BLaER1 treated with 17β-estradiol and CSF1 and Interleukin-3, amounts not matched to agents 10 nM and 100 nM (cell line): ENCODE measurements at regions not wholly inside any gene's neighbourhood (a gene's known extent, or its start where the extent isn't known, plus 50 kb on each side); places are given as distances from the start of the nearest gene placed in this dataset.
A peak's percentile ranks its signal among the peaks of the same experiment; 100 is the strongest.

Experiments used
- H3K27ac ChIP-seq, 11 experiments: shearing (Covaris generic); formaldehyde crosslinking; 2 replicates each; pipeline ENCODE4 v1.8.1; 2022
- H3K27me3 ChIP-seq, 11 experiments: shearing (Covaris generic); formaldehyde crosslinking; 2 replicates each; pipeline ENCODE4 v1.8.1; 2022
- H3K36me3 ChIP-seq, 11 experiments: shearing (Covaris generic); formaldehyde crosslinking; 2 replicates each; pipeline ENCODE4 v1.8.1; 2022
- H3K4me1 ChIP-seq, 10 experiments: shearing (Covaris generic); formaldehyde crosslinking; 2 replicates each; pipeline ENCODE4 v1.8.1; 2022
- H3K4me2 ChIP-seq, 11 experiments: shearing (Covaris generic); formaldehyde crosslinking; 2 replicates each; pipeline ENCODE4 v1.8.1; 2022
- H3K4me3 ChIP-seq, 10 experiments: shearing (Covaris generic); formaldehyde crosslinking; 2 replicates each; pipeline ENCODE4 v1.8.1; 2022
- H3K9ac ChIP-seq, 11 experiments: shearing (Covaris generic); formaldehyde crosslinking; 2 replicates each; pipeline ENCODE4 v1.8.1; 2022
- H3K9me3 ChIP-seq, 11 experiments: shearing (Covaris generic); formaldehyde crosslinking; replicated peaks in 1 of 11; 2 replicates each; pipeline ENCODE4 v1.8.1; 2022
- H4K20me1 ChIP-seq, 11 experiments: shearing (Covaris generic); formaldehyde crosslinking; 2 replicates each; pipeline ENCODE4 v1.8.1; 2022
- Cebpa-rat ChIP-seq, 11 experiments: shearing (Covaris generic); IDR thresholded peaks; 2 replicates each; pipeline ENCODE4 v1.8.1; 2022

- no peak for TF ChIP-seq Cebpa-rat (IDR thresholded peaks at IDR 0.05)
- H3K9ac ChIP-seq, result no peak overlapping the region
- no peak overlapping the region for H3K4me2 ChIP-seq
- H3K36me3 ChIP-seq, result no peaks in the 10 kb centered on the region
- no peak overlapping the region for H3K4me3 ChIP-seq
- no peak overlapping the region for H3K27ac ChIP-seq
- H3K27me3 ChIP-seq, result no peaks in the 10 kb centered on the region
- peaks cover 0 to 7% (median 1%) of the 10 kb centered on the region in 10 experiments; a peak in 4 of 20 replicates for H3K4me1 ChIP-seq
- H3K9me3 ChIP-seq, result no peaks in the 10 kb centered on the region
- no peaks in the 10 kb centered on the region for H4K20me1 ChIP-seq
Measured at GRCh38 chr9:81772144-81772543, 82.8 kb upstream of the TLE1 start.

DNA sequence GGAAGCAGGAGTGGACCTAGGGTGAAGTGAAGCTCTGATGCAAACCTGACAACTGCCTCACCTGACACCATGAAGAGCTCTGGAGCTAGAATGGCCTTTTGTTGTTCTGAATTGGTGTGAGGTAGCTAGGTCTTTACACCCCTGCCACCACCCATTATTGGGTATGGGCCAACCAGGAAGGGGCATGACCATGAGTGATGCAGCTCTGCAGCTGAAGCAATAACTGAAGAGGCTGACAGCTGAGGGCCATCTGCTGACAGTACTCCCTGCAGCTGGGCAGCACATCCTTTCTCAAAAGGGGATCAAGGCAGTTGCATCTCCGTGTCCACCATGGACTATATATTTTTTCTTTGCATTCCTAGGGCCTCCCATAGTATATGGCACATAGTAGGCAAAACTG is 87.0 kb upstream of the TLE1 start:
- Histone ChIP-seq H3K4me2 (no peak overlapping the region), H3K4me3 (no peak overlapping the region), H3K27me3 (no peaks in the 10 kb centered on the region), H3K9me3 (peaks cover 0 to 1% (median 0%) of the 10 kb centered on the region in 11 experiments; a peak in 1 of 22 replicates), H4K20me1 (no peaks in the 10 kb centered on the region), H3K36me3 (no peaks in the 10 kb centered on the region), H3K27ac (no peak overlapping the region), H3K4me1 (peaks cover 0 to 7% (median 3%) of the 10 kb centered on the region in 10 experiments; a peak in 5 of 20 replicates), H3K9ac (no peak overlapping the region)
- no peak for TF ChIP-seq Cebpa-rat (IDR thresholded peaks at IDR 0.05)

DNA sequence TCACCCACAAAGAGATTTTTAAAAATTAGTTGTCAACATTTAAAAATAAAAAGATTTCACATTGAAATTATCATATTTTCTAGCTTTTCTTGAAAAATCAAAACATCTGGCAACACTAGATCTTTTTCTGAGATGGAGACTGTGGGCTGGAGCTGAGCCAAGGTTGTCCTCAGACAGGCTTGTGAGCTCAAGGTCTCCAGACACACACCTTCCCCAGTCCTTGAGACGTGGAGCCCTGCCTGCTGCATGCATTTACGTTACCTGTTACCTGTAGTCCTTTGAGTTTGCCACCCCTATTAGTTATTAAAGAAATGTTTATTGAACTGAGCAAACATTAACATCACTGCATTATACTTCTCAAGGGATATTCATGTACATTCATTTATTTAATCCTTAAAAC is 87.5 kb upstream of the TLE1 start:
- Histone ChIP-seq H3K4me3 (no peak overlapping the region), H3K27me3 (no peaks in the 10 kb centered on the region), H3K9me3 (peaks cover 0 to 4% (median under 1%) of the 10 kb centered on the region in 11 experiments; a peak in 6 of 22 replicates), H3K36me3 (no peaks in the 10 kb centered on the region), H3K27ac (no peak overlapping the region), H4K20me1 (no peaks in the 10 kb centered on the region), H3K9ac (no peak overlapping the region), H3K4me1 (peaks cover 0 to 4% (median 0%) of the 10 kb centered on the region in 10 experiments; a peak in 4 of 20 replicates), H3K4me2 (no peak overlapping the region)
- TF ChIP-seq Cebpa-rat (IDR thresholded peaks at IDR 0.05), result no peak

DNA sequence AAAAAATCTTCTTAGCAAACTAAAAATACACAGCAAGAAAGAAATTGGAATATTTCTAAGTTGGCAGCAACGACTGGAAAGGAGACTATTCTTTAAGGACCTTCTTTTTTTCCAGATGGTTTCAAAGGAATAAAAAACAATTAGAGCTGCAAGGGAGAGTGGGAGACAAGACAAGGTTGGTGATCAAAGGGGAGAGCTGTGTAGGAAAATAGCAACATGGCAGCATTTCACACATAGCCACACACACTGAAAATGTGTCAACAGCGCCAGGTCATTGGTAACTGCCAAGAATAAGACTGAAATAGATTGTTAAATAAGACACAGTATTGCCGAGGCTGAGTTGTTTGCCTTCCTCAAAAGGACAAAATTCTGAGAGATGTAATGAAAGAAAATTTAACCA is 88.1 kb upstream of the TLE1 start:
- H3K36me3 ChIP-seq, result no peaks in the 10 kb centered on the region
- TF ChIP-seq Cebpa-rat (IDR thresholded peaks at IDR 0.05), result no peak
- H3K4me3 ChIP-seq, result no peak overlapping the region
- H3K9me3 ChIP-seq, result peaks cover 0 to 8% (median 4%) of the 10 kb centered on the region in 11 experiments; a peak in 8 of 22 replicates
- H3K4me1 ChIP-seq, result peaks cover 0 to 4% (median 0%) of the 10 kb centered on the region in 10 experiments; a peak in 3 of 20 replicates
- no peaks in the 10 kb centered on the region for H4K20me1 ChIP-seq
- H3K27me3 ChIP-seq, result no peaks in the 10 kb centered on the region
- no peak overlapping the region for H3K27ac ChIP-seq
- no peak overlapping the region for H3K9ac ChIP-seq
- no peak overlapping the region for H3K4me2 ChIP-seq

DNA sequence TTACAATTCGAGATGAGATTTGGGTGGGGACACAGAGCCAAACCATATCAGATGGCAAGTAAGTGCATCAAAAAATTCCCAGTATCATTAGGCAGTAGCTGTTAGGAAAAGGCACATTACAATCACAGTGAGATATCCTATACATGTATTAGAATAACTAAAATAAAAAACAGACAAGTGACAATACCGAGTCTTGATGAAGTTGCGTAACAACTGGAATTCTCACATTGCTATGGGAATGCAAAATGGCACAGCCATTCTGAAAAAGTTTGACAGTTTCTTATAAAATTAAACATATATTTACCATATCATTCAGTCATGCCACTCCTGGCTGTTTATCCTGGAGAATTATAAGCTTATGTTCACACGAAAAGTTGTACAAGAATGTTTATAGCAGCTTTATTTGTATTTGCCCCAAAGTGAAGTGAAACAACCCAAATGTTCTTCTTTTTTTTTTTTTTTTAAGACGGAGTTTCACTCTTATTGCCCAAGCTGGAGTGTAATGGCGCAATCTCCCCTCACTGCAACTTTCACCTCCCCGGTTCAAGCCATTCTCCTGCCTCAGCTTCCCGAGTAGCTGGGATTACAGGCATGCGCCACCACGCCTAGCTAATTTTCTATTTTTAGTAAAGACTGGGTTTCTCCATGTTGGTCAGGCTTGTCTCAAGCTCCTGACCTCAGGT is 93.1 kb upstream of the TLE1 start:
- TF ChIP-seq Cebpa-rat (IDR thresholded peaks at IDR 0.05), result peak in 1 of 11 experiments; percentile 47; a peak in 2 of 22 replicates
- H3K4me2 ChIP-seq, result no peak overlapping the region

DNA sequence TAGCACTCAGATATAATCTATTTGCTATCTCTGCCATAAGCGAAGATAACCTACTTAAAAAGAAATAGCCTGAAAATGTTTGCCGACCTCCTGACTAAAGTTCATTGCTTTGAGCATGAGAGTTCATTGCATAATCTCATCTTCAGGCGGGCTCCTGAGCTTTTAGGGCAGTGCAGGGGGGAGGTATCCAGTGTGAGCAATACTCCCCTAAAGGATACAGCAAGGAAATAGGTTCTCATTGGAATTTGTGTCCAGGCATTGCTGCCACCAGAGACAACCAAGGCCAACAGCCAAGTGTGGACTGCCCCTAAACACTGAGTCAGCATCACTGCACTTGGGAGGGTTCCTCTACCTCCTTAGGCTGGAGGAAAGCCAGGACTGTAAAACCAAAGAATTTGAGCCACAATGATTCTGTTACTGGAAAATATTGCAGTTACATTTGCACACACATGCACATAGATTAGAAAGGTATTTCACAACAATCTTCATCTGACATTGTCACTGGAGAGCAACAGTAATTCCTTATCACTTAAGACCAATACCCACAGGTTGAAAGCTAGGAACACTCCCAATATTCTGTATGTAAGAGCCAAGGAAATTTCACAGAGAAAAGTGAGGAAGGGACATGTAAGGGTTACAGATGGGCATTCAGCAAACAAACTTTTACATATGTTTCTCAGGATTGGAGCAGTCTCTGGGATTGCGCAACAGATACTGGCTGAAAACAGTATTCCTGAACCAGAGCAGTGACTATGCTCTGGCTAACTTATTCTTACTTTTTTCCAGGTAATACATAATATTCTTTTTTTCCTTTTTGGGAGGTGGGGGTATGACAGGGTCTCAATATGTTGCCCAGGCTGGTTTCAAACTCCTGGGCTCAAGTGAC is 98.6 kb upstream of the TLE1 start:
- Histone ChIP-seq H3K27me3 (no peaks in the 10 kb centered on the region), H3K4me1 (no peaks in the 10 kb centered on the region), H3K27ac (no peak overlapping the region), H3K36me3 (no peaks in the 10 kb centered on the region), H3K9me3 (peaks cover 0 to 6% (median 0%) of the 10 kb centered on the region in 11 experiments; a peak in 2 of 22 replicates), H4K20me1 (no peaks in the 10 kb centered on the region), H3K9ac (no peak overlapping the region), H3K4me2 (no peak overlapping the region), H3K4me3 (no peak overlapping the region)
- TF ChIP-seq Cebpa-rat (IDR thresholded peaks at IDR 0.05), result peak in 9 of 11 experiments; percentile 43 to 90 (median 82); a peak in 14 of 22 replicates

More for the DNA sequence above, 93.1 kb upstream of the TLE1 start:
- Histone ChIP-seq H3K36me3 (no peaks in the 10 kb centered on the region), H3K9me3 (peaks cover 0 to 15% (median 6%) of the 10 kb centered on the region in 11 experiments; a peak in 9 of 22 replicates), H3K4me1 (peaks cover 0 to 3% (median 0%) of the 10 kb centered on the region in 10 experiments; a peak in 1 of 20 replicates), H4K20me1 (no peaks in the 10 kb centered on the region), H3K9ac (no peak overlapping the region), H3K4me3 (no peak overlapping the region), H3K27ac (no peak overlapping the region), H3K27me3 (no peaks in the 10 kb centered on the region)

DNA sequence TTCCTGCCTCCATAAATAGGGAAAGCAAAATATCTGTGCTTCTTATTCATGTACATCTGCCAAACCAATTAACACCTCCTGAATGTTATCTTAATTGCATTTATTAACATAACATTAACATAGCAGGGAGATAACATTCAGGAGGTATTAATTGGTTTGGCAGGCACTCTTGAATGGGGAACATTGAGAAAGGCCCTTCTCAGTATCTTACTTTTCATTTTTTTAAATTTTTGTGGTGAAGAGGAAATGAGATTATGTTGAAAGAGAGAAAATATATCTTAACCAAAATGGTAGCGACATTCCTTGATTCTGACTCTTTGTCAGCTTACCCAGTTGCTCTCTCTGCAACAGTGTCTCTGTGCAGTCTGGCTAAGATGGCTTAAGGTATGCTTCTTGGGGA is 100.4 kb upstream of the TLE1 start:
- Histone ChIP-seq H4K20me1 (no peaks in the 10 kb centered on the region), H3K9me3 (peaks cover 0 to 4% (median 0%) of the 10 kb centered on the region in 11 experiments; a peak in 1 of 22 replicates), H3K27ac (no peak overlapping the region), H3K4me1 (no peaks in the 10 kb centered on the region), H3K4me2 (no peak overlapping the region), H3K36me3 (no peaks in the 10 kb centered on the region), H3K27me3 (no peaks in the 10 kb centered on the region), H3K9ac (no peak overlapping the region), H3K4me3 (no peak overlapping the region)
- TF ChIP-seq Cebpa-rat (IDR thresholded peaks at IDR 0.05), result no peak

- H3K9me3 ChIP-seq, result no peaks in the 10 kb centered on the region
- H4K20me1 ChIP-seq, result no peaks in the 10 kb centered on the region
- no peak for TF ChIP-seq Cebpa-rat (IDR thresholded peaks at IDR 0.05)
- no peaks in the 10 kb centered on the region for H3K36me3 ChIP-seq
- H3K4me3 ChIP-seq, result no peak overlapping the region
- H3K4me2 ChIP-seq, result no peak overlapping the region
- no peaks in the 10 kb centered on the region for H3K4me1 ChIP-seq
- no peak overlapping the region for H3K9ac ChIP-seq
- H3K27me3 ChIP-seq, result no peaks in the 10 kb centered on the region
- no peak overlapping the region for H3K27ac ChIP-seq
Measured at GRCh38 chr9:81790166-81790565, 100.8 kb upstream of the TLE1 start.

DNA sequence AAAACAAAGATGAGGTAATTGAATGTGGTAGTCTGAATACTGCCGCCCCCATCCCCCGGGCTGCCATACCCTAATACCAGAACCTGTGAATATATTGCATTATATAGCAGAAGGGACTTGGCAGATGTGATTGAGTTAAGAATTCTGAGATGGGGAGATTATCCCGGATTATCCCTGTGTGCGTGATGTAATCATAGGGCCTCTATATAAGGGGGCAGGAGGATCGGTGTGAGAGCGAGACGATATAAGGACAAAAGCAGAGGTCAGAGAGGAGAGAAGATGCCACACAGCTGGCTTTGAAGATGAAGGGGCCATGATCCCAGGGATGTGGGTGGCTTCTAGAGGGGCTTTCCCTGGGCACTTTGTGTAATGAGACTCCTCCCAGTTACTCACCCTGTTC is 101.7 kb upstream of the TLE1 start:
- Histone ChIP-seq H3K4me3 (no peak overlapping the region), H4K20me1 (no peaks in the 10 kb centered on the region), H3K9ac (no peak overlapping the region), H3K4me2 (no peak overlapping the region), H3K27ac (no peak overlapping the region), H3K36me3 (no peaks in the 10 kb centered on the region), H3K9me3 (no peaks in the 10 kb centered on the region), H3K27me3 (no peaks in the 10 kb centered on the region), H3K4me1 (no peaks in the 10 kb centered on the region)
- TF ChIP-seq Cebpa-rat (IDR thresholded peaks at IDR 0.05), result no peak
